Peyer's patch (tissue), 4 donors: ENCODE measurements at regions not wholly inside any gene's neighbourhood (a gene's known extent, or its start where the extent isn't known, plus 50 kb on each side); places are given as distances from the start of the nearest gene placed in this dataset.

Experiments used
- CTCF ChIP-seq, 6 experiments: fragments of 450-650 bp in 4 of 6; fragments of 200-600 bp in 2 of 6; sonication (generic) in 1 of 6; IDR thresholded peaks; one replicate each; pipeline ENCODE4 v1.5.1; 2017 to 2019; ENCODE audit warnings: antibody characterized with exemption in 6 of 6, mild to moderate bottlenecking in 3 of 6, moderate library complexity in 1 of 6
- POLR2A ChIP-seq, 2 donors: fragments of 450-650 bp; IDR thresholded peaks; one replicate each; pipeline ENCODE4 v1.5.1; 2017; ENCODE audit warnings: antibody characterized with exemption in 2 of 2, mild to moderate bottlenecking in 2 of 2, moderate library complexity in 2 of 2

- TF ChIP-seq POLR2A (IDR thresholded peaks at IDR 0.05) (no peak), CTCF (IDR thresholded peaks at IDR 0.05) (no peak)
Observed at GRCh38 chr5:103942587-103943186, 380.1 kb upstream of the NUDT12 start.
